ENCODE measurements at regions not wholly inside any gene's neighbourhood (a gene's known extent, or its start where the extent isn't known, plus 50 kb on each side); places are given as distances from the start of the nearest gene placed in this dataset.
"Not testable (repeated sequence)": the region's sequence is repeated elsewhere in the genome, so short reads cannot be mapped to it uniquely, and the experiment has no call there.

DNA sequence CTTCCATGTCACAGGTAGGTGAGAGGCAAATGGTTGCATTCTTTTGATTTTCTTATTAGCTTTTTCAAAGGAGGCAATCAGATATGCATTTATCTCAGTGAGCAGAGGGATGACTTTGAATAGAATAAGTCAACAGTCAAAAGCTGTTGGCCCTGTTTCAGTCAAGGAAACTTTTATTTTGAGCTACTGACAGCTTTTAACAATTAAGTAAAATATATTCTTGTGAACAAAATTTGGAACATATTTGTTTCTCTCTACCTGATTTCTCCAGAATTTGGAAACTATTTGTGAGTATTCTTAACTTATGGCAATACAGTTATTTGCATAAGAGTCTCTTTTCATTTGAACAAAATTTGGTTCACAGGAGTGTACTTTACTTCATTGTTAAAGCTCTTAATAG lies 196.3 kb downstream of the GJA1 start:
- H3K27ac ChIP-seq; DNase-seq (ENCODE audit: low read depth, low spot score): not testable (repeated sequence)

DNA sequence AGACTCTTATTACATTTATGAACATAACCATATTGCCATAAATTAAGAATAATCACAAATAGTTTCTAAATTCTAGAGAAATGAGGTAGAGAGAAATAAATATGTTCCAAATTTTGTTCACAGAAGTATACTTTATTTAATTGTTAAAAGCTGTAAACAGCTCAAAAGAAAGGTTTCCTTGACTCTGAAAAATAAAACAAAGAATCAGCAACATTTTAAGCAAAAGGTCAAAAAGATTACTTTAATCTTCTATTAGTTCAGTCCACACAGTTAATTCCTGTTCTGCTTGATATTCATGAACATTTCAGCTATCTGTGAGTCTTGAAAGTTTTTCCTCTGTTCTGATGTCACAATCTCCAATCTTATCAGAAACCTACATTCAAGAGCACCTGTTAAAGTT lies 197.9 kb downstream of the GJA1 start:
- DNase-seq (ENCODE audit: low read depth, low spot score), result no peak
- no peak overlapping the region for H3K27ac ChIP-seq

DNA sequence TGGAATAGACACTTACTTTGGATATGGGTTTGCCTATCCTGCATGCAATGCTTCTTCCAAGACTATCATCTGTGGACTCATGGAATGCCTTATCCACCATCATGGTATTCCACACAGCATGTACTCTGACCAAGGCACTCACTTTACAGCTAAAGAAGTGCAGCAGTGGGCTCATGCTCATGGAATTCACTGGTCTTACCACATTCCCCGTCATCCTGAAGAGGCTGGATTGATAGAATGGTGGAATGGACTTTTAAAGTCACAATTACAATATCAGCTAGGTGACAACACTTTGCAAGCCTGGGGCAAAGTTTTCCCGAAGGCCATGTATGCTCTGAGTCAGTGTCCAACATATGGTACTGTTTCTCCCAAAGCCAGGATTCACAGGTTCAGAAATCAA lies 199.1 kb downstream of the GJA1 start:
- not testable (repeated sequence) for H3K27ac ChIP-seq; DNase-seq (ENCODE audit: low read depth, low spot score)

DNA sequence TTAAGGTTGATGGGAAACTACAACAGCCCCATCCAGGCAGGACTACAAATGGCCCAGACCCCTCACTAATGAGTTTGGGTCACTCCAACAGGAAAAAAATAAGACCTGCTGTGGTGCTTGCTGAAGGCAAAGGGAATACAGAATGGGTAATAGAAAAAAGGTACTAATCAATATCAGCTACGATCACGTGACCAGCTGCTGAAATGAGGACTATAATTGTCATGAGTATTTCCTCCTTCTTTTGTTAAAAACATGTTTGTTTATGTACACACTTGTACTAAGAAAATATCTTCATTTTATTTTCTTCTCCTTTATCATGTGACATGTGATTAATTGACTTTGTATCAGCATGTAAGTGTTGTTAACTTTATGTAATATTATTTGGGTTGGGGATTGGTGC lies 199.9 kb downstream of the GJA1 start:
- DNase-seq (ENCODE audit: low read depth, low spot score), result no peak
- no peak overlapping the region for H3K27ac ChIP-seq

DNA sequence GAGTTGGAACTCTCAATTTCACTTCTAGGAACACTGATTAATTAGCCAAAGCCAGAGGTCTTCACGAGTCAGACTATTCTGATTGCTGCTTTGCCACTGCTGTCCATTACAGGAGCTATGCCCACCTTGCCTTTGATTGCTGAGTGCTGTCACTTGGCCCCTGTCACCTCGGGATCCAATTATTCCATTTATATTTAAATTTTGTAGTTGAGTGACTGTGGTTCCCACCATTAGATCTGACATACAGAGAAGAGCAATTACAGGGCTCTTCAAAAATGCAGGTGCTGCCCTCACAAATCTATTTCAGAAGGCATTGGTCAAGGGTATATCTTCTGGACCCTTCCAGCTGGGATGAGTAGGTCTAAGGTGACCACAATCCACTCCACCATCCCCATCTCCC lies 200.8 kb downstream of the GJA1 start:
- H3K27ac ChIP-seq; DNase-seq (ENCODE audit: low read depth, low spot score): not testable (repeated sequence)

DNA sequence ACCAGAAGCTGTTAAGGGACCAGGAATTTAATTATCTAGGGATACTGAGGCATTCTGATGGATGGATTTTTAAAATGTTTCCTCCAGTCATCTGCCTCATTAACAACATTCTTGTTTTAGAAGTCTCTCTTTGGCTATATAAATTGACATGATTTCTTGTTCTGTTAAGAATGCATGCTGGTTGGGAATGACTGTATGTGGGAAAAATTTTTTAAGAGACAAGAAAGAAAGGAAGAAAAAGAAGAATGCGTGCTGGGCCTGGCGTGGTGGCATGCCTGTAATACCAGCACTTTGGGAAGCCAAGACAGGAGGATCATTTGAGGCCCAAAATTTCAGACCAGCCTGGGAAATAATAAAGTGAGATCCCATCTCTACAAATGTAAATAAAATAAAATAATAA lies 203.6 kb downstream of the GJA1 start:
- no peak overlapping the region for H3K27ac ChIP-seq
- no peak for DNase-seq (ENCODE audit: low read depth, low spot score)

DNA sequence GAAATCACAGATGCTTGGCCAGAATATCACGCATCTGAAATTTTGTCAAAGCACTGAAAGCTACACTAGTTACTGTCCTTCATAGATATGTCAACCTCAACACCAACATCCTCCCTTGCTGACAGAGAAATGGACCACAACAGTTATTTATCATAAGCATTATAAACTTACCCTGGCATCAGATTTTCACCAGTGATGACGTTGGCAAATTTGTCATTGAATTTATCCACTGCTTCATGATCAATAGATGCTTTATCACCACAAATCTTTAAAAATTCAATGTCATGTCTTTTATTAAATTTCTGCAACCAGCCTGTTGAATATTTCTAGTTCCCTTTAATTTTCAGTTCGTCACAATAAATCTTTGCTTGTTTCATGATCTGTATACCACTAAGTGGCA lies 205.7 kb downstream of the GJA1 start:
- no peak overlapping the region for H3K27ac ChIP-seq
- no peak for DNase-seq (ENCODE audit: low read depth, low spot score)

DNA sequence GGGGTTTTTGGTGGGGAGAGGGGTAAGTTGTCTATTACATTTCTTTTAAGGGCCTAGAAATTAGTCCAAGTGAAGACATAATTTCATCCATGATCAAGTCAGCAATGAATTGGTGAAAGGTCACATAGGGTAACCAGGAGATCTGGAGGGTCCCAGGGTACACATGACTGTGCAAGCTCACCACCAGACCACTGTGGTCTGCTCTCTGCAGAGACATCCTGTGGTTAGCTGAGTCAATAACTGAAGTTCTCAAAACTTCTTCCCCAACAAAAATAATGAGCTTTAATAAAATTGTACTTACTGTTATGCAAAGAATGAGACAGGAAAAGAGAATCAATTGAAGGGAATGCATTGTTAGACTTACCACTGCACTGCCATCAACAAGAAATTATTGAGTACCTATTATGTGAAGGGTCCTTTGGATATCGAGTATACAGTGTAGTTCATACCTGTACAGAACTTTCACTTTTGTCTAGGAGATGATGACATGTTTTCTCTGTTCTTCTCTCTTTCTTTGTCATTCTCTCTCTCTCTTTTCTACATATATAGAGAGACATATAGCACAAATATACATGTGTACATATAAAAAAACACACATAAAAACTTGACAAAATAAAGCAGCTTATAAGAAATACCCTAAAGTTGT lies 209.8 kb downstream of the GJA1 start:
- no peak for DNase-seq (ENCODE audit: low read depth, low spot score)
- H3K27ac ChIP-seq, result no peak overlapping the region

DNA sequence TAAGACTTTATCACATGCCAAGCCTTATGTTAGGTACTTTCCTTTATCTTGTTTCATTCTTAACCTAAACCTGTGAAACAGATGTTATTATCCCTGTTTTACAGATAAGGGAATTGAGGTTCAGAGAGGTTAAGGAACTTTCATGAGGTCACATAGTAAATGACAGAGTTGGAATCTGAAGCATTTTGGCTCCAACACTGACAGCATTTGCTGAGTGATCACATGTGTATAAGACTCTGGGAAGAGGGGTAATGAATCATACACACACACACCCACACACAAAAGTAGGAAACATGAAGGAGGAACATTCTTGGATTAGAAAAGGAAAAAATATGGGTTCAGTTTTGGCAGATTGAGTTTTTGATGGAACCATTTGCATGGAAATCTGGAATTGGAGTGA lies 212.5 kb downstream of the GJA1 start:
- no peak overlapping the region for H3K27ac ChIP-seq
- no peak for DNase-seq (ENCODE audit: low read depth, low spot score)

DNA sequence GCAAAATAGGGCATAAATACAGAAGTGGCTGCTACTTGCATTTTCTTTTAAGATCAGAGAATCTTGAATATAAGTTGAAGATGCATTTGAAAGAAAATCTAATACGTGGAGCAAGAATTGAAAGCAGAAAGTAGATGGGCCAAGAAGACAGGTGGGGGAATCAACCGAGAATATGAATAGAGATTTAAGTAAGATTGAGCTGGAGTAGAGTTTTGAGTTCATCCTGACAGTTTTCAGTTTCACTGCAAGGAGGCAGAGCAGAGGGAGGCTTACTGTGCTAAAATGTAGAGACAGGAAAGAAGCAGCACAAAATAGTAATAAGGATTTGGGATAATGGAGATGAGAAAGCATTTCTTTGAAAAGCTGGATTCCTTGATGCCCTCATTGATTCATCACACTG lies 214.5 kb downstream of the GJA1 start:
- H3K27ac ChIP-seq, result no peak overlapping the region
- DNase-seq (ENCODE audit: low read depth, low spot score), result no peak

DNA sequence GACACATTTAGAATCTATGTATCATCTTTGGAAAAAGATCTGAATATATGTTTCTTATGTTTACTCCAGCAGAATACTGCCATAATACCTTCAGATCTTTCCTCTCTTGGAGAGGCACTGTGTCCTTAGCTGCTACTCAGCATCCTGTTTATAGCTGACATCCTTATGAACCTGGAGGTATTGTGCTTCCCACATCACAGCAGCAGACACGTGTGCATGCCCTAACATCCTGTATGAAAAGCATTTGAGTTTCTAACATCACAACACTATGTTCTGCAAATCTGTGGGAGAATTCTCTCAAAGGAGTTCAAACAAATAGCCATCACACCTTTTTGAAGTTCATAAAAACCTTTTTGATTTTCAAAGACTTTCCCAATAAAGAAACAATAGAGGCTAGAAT lies 216.0 kb downstream of the GJA1 start:
- H3K27ac ChIP-seq, result no peak overlapping the region
- DNase-seq (ENCODE audit: low read depth, low spot score), result no peak

DNA sequence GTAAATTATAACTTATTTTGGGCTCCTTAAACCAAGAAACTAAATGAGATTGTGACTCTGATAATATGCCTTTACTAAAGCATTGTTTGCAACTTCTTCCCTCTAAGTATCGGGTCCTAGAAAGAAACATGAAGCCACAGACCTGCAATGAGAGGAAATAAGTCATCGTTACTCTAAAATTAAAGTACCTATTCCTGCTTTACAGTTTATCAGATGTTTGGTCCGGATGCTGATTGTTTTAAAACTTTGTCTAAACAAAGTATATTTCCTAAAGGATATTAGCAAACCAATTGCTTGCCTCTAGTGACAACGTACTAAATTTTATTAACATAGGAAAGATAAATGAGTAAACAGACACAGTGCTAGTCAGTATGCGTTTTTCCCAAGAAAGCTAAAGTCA lies 216.8 kb downstream of the GJA1 start:
- no peak overlapping the region for H3K27ac ChIP-seq
- DNase-seq (ENCODE audit: low read depth, low spot score), result no peak

DNA sequence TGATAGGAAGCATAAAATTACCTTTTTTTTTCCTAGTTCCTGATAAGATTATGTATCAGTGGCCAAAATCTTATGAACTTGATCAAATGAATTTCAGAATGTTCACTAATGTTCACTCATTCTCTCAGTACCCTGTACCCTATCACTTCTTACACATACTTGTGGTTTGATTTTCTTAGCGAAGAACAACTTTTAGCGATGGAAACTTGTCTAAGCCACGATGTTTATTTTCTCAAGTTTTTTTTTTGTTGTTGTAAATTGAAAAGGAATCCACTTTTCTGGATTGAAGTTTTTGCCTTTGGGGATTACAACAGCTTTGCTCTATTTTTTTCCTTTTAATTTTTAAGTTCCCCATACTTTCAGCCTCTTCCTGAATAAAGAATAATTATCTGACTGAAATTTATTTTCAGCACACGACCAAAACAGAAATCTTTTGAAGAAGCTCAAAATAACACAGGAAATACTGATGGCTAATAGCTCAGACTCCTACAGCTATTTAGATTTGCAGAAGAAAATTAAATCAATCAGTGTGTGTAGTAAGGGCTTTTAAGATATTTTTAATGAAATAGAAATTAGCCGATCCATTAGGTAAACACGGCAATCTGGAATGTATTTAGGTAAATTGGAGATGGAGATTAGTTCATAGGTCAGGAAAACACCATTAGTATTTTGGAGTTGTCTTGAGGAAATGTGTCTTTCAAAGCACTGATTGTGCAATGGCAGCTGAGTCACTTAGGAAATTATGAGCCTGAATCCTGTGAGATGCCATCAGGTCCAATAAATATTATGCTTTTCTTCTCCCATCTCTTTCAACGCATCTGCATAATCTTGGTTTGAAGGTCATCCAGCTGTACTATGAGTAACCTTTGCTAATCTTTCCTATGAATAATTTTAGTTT lies 217.5 kb downstream of the GJA1 start:
- DNase-seq (ENCODE audit: low read depth, low spot score), result no peak
- H3K27ac ChIP-seq, result no peak overlapping the region

DNA sequence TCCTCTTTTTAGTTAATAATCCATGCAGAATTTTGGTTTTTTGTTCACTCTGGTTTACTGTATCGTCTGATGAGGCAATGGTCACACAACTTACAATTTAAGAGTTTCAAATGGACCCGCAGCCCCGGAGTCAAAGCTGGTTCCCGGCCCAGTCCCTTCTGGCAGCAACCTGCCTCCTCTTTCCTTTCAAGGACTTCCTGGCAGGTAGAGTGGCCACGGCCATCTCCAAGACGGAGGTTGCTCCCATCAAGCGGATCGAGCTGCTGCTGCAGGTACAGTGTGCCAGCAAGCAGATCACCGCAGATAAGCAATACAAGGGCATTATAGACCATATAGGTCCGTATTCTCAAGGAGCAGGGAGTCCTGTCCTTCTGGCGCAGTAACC lies 218.2 kb downstream of the GJA1 start:
- no peak overlapping the region for H3K27ac ChIP-seq
- DNase-seq (ENCODE audit: low read depth, low spot score), result no peak

DNA sequence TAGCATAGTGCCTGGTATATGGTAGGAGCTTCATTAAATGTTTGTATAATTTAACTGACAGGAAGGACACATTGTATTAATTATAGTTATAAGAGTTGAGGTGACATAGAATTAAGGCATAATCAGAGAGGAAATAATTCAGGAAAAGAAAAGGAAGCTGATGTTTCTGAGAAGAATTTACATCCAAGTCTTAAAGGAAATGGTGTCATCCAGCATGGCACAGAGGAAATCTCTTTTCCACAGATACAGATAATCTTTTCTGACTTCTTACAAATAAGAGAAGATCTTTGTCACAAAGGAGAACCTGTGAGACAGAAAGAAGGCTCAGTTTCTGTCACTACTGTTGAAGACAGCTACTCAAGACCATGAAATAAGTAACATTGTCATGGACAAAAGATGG lies 222.5 kb downstream of the GJA1 start:
- no peak for DNase-seq (ENCODE audit: low read depth, low spot score)
- H3K27ac ChIP-seq, result no peak overlapping the region

DNA sequence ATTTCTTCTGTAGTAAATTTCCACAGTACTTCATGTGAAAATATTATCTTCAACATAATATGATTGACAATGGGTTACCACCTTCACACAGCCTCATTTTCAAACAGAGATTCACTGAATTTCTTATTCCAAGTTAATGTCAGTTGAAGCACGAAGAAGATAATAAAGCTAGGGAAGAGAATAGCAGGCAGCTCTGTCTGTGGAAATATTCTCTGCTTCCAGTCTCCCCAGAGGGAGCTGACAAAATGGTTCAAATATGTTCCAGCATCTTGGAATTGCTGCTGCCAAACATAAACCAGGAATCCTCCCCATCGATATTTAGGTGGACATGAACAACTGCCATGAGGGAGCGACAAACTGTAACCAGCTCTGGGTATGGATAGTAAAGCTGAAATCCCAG lies 224.8 kb downstream of the GJA1 start:
- H3K27ac ChIP-seq, result no peak overlapping the region
- no peak for DNase-seq (ENCODE audit: low read depth, low spot score)

DNA sequence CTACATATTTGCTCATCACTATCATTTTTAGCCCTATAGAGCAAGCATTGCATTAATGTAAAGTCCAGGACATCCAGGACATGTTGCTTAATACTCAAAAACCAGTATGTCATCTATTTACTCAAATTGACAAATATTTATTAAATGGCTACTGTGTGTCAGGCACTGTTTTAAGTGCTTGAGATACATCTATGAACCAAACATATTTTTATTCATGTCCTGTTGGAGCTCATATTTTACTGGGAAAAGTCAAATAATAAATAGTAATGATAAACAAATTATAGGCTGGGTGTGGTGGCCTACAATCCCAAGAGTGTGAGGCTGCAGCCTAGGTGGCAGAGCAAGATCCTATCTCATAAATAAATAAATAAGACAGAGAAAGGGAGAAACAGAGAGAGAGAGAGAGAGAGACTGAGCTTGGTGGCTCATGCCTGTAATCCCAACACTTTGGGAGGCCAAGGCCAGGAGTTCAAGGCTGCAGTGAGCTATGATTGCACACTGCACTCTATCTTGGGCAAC lies 227.9 kb downstream of the GJA1 start:
- no peak overlapping the region for H3K27ac ChIP-seq
- DNase-seq (ENCODE audit: low read depth, low spot score), result no peak

DNA sequence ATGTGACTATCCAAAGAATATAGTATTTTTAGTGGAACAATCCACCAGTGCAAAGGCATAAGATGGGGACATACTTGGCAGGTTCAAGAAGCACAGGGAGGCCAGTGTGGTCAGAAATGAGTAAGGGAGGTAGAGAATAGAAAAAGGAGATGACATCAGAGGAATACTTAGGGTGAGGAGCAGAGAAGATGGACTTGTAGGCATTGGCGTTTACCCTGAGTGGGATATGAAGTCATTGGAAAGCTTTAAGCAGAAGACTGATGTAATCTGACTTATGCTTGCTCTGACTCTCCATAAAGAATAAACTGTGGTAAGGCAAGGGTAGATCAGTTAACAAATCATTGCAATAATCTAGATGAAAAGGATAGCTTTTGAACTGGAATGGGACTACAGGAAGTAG lies 228.7 kb downstream of the GJA1 start:
- H3K27ac ChIP-seq, result no peak overlapping the region

DNA sequence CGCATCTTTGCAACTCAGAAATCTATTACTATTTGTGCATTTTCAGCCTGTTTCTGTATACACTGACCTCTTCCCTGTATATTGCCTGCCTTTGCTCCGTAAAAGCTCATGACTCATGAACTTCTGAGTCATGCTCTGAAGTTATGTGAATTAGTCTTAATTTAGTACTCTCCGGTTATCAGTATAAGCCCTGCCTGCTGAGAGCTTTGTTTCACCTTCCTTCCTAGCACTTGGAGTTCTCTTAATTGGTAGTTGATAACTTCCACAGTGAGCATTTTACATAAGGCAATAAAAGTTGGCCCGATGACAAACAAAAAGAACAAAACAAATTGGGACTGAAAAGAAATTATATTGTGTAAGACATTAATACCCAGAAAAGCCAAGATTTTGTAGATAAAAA lies 231.4 kb downstream of the GJA1 start:
- no peak overlapping the region for H3K27ac ChIP-seq
- DNase-seq (ENCODE audit: low read depth, low spot score), result no peak

More for the DNA sequence above, 228.7 kb downstream of the GJA1 start:
- DNase-seq (ENCODE audit: low read depth, low spot score), result no peak

DNA sequence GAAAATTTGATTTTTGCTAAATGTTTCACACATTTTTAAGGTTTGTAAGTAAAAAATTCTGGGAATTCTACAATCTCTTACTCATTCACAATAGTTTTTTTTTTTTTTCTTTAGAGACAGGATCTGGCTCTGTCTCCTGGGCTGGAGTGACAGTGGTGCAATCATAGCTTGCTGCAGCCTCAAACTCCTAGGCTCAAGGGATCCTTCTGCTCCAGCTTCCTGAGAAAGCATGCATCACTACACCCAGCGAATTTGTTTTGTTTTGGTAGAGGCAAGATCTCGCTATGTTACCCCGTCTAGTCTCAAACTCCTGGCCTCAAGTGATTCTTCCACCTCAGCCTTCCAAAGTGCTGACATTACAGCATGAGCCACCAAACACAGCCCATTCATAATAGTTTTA lies 232.8 kb downstream of the GJA1 start:
- no peak overlapping the region for H3K27ac ChIP-seq
- DNase-seq (ENCODE audit: low read depth, low spot score), result no peak

DNA sequence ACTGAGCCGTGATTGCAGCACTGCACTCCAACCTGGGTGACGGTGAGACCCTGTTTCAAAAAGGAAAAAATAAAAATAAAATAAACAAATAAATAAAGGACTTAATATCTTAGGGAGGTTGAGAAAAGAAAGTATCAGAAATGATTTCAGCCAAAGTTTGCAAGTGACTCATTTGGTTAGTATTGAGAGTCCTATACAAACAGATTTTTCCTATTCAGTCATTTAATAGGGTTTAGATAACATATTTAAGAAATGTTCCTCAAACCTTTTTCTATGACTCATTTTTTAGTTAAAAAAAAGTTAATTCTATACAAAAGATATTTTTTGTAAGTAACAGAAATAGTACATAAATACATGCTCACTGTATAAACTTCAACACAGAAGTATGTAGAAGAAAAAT lies 235.1 kb downstream of the GJA1 start:
- H3K27ac ChIP-seq, result no peak overlapping the region
- no peak for DNase-seq (ENCODE audit: low read depth, low spot score)

DNA sequence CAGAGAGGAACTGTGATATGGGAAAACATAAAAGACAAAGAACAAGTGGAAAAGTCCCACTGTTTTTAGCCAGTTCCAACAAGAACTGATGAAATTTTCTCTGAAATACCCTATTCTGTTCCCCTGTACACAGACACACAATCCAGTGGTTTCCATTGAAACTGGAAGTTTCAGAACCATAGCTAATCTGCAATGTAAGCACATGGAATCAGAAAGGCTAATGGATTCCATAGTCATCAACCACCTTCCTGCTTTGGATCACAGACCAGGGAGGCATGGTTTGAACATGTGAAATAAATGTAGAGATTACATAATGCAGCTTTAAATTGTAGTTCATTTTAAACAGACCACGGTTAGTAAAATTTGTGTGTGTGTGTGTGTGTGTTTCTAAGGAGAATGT lies 242.1 kb downstream of the GJA1 start:
- H3K27ac ChIP-seq, result no peak overlapping the region
- DNase-seq (ENCODE audit: low read depth, low spot score), result no peak

Measured in epithelial cell of prostate (primary cell).